ENCODE measurements at regions not wholly inside any gene's neighbourhood (a gene's known extent, or its start where the extent isn't known, plus 50 kb on each side); places are given as distances from the start of the nearest gene placed in this dataset.

GRCh38 chr6:119544325-119545175 lies 195.0 kb upstream of the MAN1A1 start:
- no peak for DNase-seq (ENCODE audit: low read depth in 3 of 3)

GRCh38 chr6:119543332-119543731 lies 193.8 kb upstream of the MAN1A1 start:
- no peak for DNase-seq (ENCODE audit: low read depth in 3 of 3)

- DNase-seq (ENCODE audit: low read depth in 3 of 3): no peak
Measured at GRCh38 chr6:119542037-119542436, 192.5 kb upstream of the MAN1A1 start.

- DNase-seq (ENCODE audit: low read depth in 3 of 3): no peak
Measured at GRCh38 chr6:119541132-119541905, 191.8 kb upstream of the MAN1A1 start.

DNA sequence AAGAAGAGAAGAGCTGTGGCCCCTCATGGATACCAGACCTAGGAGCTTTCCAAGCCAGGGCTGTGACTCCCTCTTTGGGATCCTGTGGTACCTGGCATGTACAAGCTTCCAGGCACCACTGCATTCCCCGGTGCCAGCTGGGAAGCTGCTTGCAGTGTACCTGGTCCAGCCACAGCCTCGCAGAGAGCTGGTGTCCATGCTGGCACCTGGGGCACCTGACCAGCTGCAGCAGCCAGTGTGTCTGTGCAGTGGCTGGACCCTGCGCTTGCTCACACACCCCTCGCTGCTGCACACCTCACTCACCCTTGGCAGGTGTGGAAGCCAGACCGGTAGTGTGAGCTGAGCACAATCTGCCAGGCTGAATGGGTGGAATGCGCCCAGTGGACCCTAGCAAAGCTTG lies 190.9 kb upstream of the MAN1A1 start:
- no peak for DNase-seq (ENCODE audit: low read depth in 3 of 3)

GRCh38 chr6:119539066-119539746 lies 189.6 kb upstream of the MAN1A1 start:
- DNase-seq (ENCODE audit: low read depth in 3 of 3): no peak

DNA sequence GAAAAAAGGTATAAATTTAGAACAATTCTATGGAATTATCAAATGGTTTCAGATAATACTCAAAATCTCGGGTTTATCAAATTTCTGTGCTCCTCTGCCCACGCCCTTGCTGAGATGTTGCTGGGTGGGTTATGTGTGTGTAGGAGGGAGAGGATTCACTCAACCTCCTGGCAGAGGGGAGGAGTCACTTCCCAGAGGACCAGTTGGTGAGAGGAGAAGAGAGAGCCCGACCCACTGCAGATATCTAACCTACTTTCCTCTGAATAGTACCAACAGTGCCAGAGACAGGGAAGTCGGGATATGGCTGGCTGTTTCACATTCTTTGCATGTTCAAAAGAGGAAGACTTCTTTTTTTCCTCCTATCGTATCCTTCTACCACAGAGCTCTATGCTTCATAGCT lies 187.1 kb upstream of the MAN1A1 start:
- no peak for DNase-seq (ENCODE audit: low read depth in 3 of 3)

DNA sequence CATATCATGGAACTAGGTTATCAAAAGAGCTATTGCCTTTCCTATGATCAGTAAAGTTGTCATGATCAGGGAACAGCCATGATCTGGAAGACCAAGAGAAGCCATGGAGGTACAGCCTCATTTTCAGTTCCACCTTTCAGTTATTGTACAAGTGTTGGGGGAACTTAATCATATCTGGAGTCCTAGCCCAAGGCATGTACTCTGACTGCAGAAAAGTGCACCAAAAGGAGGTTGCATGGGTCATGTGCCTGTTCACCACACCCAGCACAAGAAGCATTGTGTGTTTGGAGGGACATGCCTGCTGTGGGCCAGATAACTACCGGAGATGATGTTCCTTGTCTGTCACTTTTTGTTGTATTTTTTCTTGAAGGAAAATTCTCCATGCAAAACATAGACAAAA lies 185.8 kb upstream of the MAN1A1 start:
- DNase-seq (ENCODE audit: low read depth in 3 of 3): no peak

GRCh38 chr6:119533603-119534279 lies 184.2 kb upstream of the MAN1A1 start:
- no peak for DNase-seq (ENCODE audit: low read depth in 3 of 3)

- DNase-seq (ENCODE audit: low read depth in 3 of 3): no peak
Measured at GRCh38 chr6:119527231-119527578, 177.6 kb upstream of the MAN1A1 start.

GRCh38 chr6:119526561-119527230 lies 177.1 kb upstream of the MAN1A1 start:
- DNase-seq (ENCODE audit: low read depth in 3 of 3): no peak

GRCh38 chr6:119524410-119524809 lies 174.8 kb upstream of the MAN1A1 start:
- DNase-seq (ENCODE audit: low read depth in 3 of 3): no peak

DNA sequence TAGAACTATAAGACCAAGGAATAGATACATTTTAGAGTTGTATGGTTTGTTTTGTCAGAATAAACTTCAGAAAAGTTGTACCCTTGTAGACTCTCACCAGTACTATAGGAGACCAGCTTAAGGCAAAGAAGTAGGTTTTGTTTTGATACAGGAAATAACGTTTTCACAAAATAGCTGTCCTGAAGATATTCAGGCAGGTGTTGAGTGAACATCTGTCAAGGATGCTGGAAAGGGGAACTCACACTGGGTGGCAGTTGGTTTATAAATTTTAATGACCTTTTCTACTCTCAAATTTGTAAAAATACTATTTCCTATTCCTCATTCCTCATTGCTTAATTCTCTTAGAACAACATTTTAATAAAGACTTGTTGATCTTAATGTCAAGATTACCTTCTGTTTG lies 174.0 kb upstream of the MAN1A1 start:
- no peak for DNase-seq (ENCODE audit: low read depth in 3 of 3)

DNA sequence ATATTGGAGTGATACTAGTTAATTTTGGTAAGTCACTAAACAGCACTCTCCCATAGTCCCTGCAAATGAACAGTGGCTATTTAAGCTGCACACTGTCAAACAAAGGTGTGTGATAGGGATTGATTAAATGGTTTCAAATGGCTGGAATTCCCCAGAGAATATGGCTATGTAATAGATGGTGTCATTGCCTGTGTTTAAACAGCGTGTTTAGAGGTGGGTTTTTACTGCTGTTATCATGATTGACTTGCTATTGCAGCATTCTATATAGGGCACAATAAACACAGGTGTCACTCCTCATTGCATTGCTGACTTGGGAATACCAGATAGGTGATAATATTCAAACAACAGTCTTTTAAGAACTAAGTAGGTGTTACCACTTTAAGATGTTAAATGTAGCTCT lies 171.7 kb upstream of the MAN1A1 start:
- DNase-seq (ENCODE audit: low read depth in 3 of 3): no peak

DNA sequence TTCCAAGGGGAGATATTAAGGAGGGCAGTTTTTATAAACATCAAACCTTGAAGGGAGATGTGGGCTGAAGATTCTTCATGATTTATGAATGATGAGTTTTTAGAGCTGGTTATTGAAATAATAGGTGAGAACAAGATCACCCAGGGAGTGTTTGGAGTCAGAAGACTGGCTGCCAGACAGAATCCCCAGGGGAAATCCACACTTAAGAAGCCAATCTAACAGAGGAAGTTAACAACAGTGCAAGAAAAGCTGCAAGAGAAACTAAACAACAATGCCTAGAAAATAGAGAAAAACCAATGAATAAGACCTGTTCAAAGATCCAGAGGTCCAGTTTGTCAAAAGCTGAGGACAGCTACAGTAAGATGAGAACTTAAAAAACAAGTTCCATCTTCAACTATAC lies 167.9 kb upstream of the MAN1A1 start:
- DNase-seq (ENCODE audit: low read depth in 3 of 3): no peak

DNA sequence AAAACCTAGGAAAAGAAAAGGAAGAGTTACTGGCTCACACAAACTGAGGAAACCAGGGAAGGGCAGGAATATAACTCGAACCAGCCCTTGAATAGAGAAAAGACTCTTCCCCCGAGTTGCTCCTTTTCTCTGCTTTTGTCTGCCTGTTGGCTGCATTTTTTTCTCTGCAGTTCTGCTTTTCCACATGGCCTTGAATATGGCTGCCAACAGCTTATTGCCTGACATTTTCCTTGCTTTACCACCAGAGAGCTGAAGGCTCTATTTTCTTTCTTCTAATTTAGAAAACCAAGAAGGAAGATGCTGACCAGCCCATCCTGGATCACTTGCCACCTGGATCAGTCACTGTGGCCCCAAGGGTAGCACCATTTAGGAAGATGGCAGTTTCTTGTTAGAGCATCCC lies 164.8 kb upstream of the MAN1A1 start:
- no peak for DNase-seq (ENCODE audit: low read depth in 3 of 3)

DNA sequence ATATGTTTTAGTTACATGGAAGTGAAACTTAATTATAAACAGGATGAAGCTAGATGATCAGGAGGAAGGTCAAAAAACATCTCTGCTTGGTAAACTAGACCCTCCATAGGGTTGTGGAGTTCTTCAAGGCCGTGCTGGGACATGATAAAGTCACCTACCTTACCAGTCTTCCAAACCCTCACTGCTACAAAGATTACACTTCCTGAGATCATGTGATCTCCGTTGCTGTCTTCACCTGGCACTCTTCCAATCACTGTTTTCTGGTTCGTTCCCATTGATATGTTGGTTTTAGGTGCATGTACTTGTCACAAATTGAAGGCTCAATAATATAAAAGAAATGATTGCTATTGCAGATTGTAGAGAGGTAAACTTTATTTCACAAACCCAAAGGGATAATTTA lies 161.5 kb upstream of the MAN1A1 start:
- no peak for DNase-seq (ENCODE audit: low read depth in 3 of 3)

DNA sequence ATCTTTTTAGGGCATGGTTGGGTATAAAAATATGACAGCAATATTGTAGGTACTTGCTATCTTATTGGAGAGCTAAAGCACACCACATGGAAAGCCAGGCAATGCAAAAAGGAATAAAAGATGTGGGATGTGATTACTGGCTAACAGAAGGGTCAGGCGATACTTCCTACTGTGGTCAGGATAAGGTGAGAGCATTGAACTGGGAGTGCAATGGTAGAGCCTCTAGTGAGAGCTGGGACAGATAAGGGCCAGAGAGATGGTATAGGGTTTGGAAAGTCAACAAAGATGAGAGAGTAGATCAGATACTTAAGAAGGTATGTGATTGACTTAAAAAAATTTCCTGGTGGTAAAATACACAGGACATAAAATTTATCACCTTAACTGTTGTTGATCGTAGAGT lies 160.7 kb upstream of the MAN1A1 start:
- no peak for DNase-seq (ENCODE audit: low read depth in 3 of 3)

DNA sequence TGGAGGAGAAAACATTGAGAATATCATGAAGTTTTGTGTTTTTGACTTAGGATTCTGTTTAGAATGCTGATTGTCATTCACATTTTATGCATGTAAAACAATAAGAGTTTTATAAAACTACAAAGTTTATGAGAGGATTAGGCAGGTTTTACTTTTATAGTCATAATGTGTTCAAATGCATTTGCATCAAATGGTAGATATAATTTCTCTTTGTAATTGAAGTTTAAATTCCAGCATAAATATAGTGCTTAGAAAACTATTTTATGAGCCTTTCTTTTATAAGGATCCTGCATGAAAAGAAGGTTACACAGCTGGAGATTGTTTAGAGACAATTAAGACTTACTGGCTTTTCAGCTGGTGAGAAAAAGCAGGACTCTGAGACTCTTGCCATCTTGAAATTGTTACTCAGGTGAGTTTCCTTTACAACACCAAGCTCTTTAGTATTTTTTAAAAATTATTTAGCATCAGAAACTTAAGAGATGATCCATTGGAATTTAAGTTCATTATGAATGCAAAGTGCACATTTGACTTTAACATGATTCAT lies 157.1 kb upstream of the MAN1A1 start:
- DNase-seq (ENCODE audit: low read depth in 3 of 3): no peak

DNA sequence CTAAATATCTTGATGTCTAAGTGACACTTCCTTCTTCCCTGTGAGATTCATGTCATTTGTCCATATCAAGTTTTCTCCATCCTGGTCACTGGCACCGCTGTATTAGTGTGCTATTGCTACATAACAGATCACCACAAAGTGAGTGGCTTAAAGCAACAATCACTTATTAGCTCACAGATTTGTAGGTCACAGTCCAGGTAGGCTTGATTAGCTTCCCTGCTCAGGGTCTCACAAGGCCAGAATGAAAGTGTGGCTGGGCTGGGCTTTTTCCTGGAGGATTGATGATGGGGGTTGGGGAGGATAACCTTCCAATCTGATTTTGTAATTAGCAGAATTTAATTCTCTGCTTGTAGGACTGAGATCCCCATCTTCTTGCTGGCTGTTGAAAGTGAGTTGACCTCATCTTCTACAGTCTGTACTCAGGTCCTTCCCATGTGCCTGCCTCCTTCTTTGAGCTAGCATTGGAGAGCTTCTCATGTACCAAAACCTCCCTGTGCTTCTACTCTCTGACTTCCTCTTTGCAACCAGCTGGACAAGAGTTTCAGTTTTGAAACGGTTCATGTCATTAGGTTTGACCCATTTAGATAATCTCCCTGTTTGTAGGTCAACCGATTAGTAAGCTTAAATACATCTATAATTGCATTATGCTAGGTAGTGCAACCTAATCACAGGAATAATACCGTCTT lies 152.4 kb upstream of the MAN1A1 start:
- DNase-seq (ENCODE audit: low read depth in 3 of 3): no peak

- no peak for DNase-seq (ENCODE audit: low read depth in 3 of 3)
Measured at GRCh38 chr6:119499797-119500196, 150.2 kb upstream of the MAN1A1 start.

Data from stimulated activated CD4-positive, alpha-beta T cell treated with anti-CD3 and anti-CD28 coated beads, TNF-alpha, amount 100 ng/mL, for 48 hours (primary cell).